HG02642 (cell line): ENCODE measurements at regions not wholly inside any gene's neighbourhood (a gene's known extent, or its start where the extent isn't known, plus 50 kb on each side); places are given as distances from the start of the nearest gene placed in this dataset.
"Not testable (repeated sequence)": the region's sequence is repeated elsewhere in the genome, so short reads cannot be mapped to it uniquely, and the experiment has no call there.

Experiments
- ATAC-seq: cut with Tn5 transposase; IDR thresholded peaks from one replicate; pipeline ENCODE4 v1.9.1; 2021; ENCODE audit warnings: mild to moderate bottlenecking; ENCODE audit not compliant: unreplicated experiment, poor library complexity

GRCh38 chr9:30800421-30800820, 1584.0 kb upstream of the ACO1 start:
- ATAC-seq: no peak

- no peak for ATAC-seq
These were observed 1571.6 kb upstream of the ACO1 start for GRCh38 chr9:30812821-30813220.

GRCh38 chr9:30815585-30815984, 1568.9 kb upstream of the ACO1 start:
- no peak for ATAC-seq

- ATAC-seq: no peak
These were observed 1539.3 kb upstream of the ACO1 start for GRCh38 chr9:30845136-30845535.

- no peak for ATAC-seq
These were observed 1537.8 kb upstream of the ACO1 start for GRCh38 chr9:30846651-30847050.

GRCh38 chr9:30851600-30851999, 1532.8 kb upstream of the ACO1 start:
- no peak for ATAC-seq

GRCh38 chr9:30900706-30901105, 1483.7 kb upstream of the ACO1 start:
- ATAC-seq: no peak

GRCh38 chr9:30913331-30913730, 1471.1 kb upstream of the ACO1 start:
- no peak for ATAC-seq

- no peak for ATAC-seq
These were observed 1469.0 kb upstream of the ACO1 start for GRCh38 chr9:30915451-30915850.

GRCh38 chr9:30925126-30925525, 1459.3 kb upstream of the ACO1 start:
- no peak for ATAC-seq

- no peak for ATAC-seq
These were observed 1458.8 kb upstream of the ACO1 start for GRCh38 chr9:30925635-30926034.

GRCh38 chr9:30928045-30928444, 1456.4 kb upstream of the ACO1 start:
- no peak for ATAC-seq

- no peak for ATAC-seq
These were observed 1452.2 kb upstream of the ACO1 start for GRCh38 chr9:30932226-30932625.

- ATAC-seq: no peak
These were observed 1448.7 kb upstream of the ACO1 start for GRCh38 chr9:30935730-30936129.

GRCh38 chr9:30937106-30937505, 1447.3 kb upstream of the ACO1 start:
- no peak for ATAC-seq

GRCh38 chr9:30942852-30943251, 1441.6 kb upstream of the ACO1 start:
- ATAC-seq: not testable (repeated sequence)

- no peak for ATAC-seq
These were observed 1440.8 kb upstream of the ACO1 start for GRCh38 chr9:30943446-30944224.

- no peak for ATAC-seq
These were observed 1440.2 kb upstream of the ACO1 start for GRCh38 chr9:30944225-30944569.

- no peak for ATAC-seq
These were observed 1439.6 kb upstream of the ACO1 start for GRCh38 chr9:30944741-30945280.

GRCh38 chr9:30964332-30964731, 1420.1 kb upstream of the ACO1 start:
- ATAC-seq: no peak

- ATAC-seq: no peak
These were observed 1417.0 kb upstream of the ACO1 start for GRCh38 chr9:30967476-30967875.

GRCh38 chr9:30970186-30970585, 1414.3 kb upstream of the ACO1 start:
- no peak for ATAC-seq
